ENCODE measurements at regions not wholly inside any gene's neighbourhood (a gene's known extent, or its start where the extent isn't known, plus 50 kb on each side); places are given as distances from the start of the nearest gene placed in this dataset.
"Not testable (repeated sequence)": the region's sequence is repeated elsewhere in the genome, so short reads cannot be mapped to it uniquely, and the experiment has no call there.

GRCh38 chrX:93921041-93921440 lies 247.0 kb downstream of the FAM133A start:
- not testable (repeated sequence) for TF ChIP-seq POLR2A, CTCF, POLR2AphosphoS5 (IDR thresholded peaks at IDR 0.05)

Data from sigmoid colon (tissue), 4 donors.